ENCODE measurements at regions not wholly inside any gene's neighbourhood (a gene's known extent, or its start where the extent isn't known, plus 50 kb on each side); places are given as distances from the start of the nearest gene placed in this dataset.

GRCh38 chr4:124786634-124787033 is 74.1 kb upstream of the ANKRD50 start:
- no peaks in the 10 kb centered on the region for H3K9me3 ChIP-seq (replicated peaks; ENCODE audit: control insufficient read depth, insufficient read depth, low read length)
- no TSS peak for BruUV-seq (replicated peaks)
- DNase-seq (ENCODE audit: low read depth, low spot score) = no peak
- H3K79me2 ChIP-seq (ENCODE audit: control insufficient read depth, insufficient read depth, low read length) = no peaks in the 10 kb centered on the region
- no peaks in the 10 kb centered on the region for H3K36me3 ChIP-seq (ENCODE audit: control insufficient read depth in 2 of 2, extremely low read depth in 1 of 2, insufficient read depth in 2 of 2, low read length in 2 of 2)
- no peaks in the 10 kb centered on the region for H3K4me1 ChIP-seq (ENCODE audit: control insufficient read depth, extremely low read depth, insufficient read depth, low read length)
- no peaks in the 10 kb centered on the region for H3K27me3 ChIP-seq (ENCODE audit: control insufficient read depth in 2 of 2, insufficient read depth in 2 of 2, low read length in 2 of 2)
- no peak overlapping the region for H3K9ac ChIP-seq (replicated peaks; ENCODE audit: extremely low read depth, insufficient read depth, low read length)
- no peak overlapping the region for H3K4me2 ChIP-seq (ENCODE audit: insufficient read depth, low read length)
- no peak for FAIRE-seq
- TF ChIP-seq JUN (IDR thresholded peaks at IDR 0.05; ENCODE audit: borderline replicate concordance, insufficient read depth, insufficient read length, low read depth) (no peak), POLR2A (IDR thresholded peaks at IDR 0.05; ENCODE audit: low read depth, low read length) (no peak), FOS (IDR thresholded peaks at IDR 0.05; ENCODE audit: borderline replicate concordance, insufficient read depth, low read length) (no peak), GATA2 (IDR thresholded peaks at IDR 0.05; ENCODE audit: insufficient read depth, insufficient read length, low read depth, low read length) (no peak)
- H4K20me1 ChIP-seq (replicated peaks; ENCODE audit: control insufficient read depth, extremely low read depth, insufficient read depth, low read length) = no peaks in the 10 kb centered on the region
- no peaks in the 10 kb centered on the region for H3K9me1 ChIP-seq (replicated peaks; ENCODE audit: control insufficient read depth, extremely low read depth, insufficient read depth, low read length)
- CTCF ChIA-PET = no interaction called here
- H3K27ac ChIP-seq (ENCODE audit: insufficient read depth, low read depth, low read length) = no peak overlapping the region
- no peak overlapping the region for H3K4me3 ChIP-seq (replicated peaks in 1 of 3; ENCODE audit: insufficient read depth in 1 of 3, low read depth in 1 of 3, low read length in 3 of 3)
- dilution Hi-C loops (cut with MboI; ENCODE audit: extremely low pct_ligation_motif_present, low sequenced_read_pairs) = no loop called here
- H2AFZ ChIP-seq (ENCODE audit: low read depth, low read length) = no peak overlapping the region
- intact Hi-C loops (cut with micrococcal nuclease) = no loop called here
- POLR2A ChIA-PET = no interaction called here

DNA sequence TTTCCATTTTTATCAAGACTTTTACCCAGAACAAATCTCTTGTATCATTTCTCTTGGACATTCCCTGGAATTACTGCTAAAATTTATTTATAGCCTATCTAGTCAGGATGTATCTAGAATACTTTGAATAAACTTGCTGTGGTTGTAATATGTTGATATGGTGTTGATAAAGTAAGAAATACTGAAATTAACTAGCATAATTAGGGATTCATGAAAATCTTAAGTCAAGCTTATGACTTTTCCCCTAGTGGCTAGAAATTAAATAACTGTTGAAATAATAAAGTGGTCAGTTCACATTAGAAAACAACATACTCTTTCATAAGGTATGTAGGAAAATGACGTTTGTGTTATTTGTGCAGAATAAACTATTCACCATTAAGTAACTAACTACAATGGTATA is 73.1 kb upstream of the ANKRD50 start:
- Histone ChIP-seq H3K9me3 (replicated peaks; ENCODE audit: control insufficient read depth, insufficient read depth, low read length) (no peaks in the 10 kb centered on the region), H3K79me2 (ENCODE audit: control insufficient read depth, insufficient read depth, low read length) (no peaks in the 10 kb centered on the region), H3K36me3 (ENCODE audit: control insufficient read depth in 2 of 2, extremely low read depth in 1 of 2, insufficient read depth in 2 of 2, low read length in 2 of 2) (no peaks in the 10 kb centered on the region), H3K27me3 (ENCODE audit: control insufficient read depth in 2 of 2, insufficient read depth in 2 of 2, low read length in 2 of 2) (no peaks in the 10 kb centered on the region), H2AFZ (ENCODE audit: low read depth, low read length) (no peak overlapping the region), H3K9me1 (replicated peaks; ENCODE audit: control insufficient read depth, extremely low read depth, insufficient read depth, low read length) (no peaks in the 10 kb centered on the region), H3K4me3 (replicated peaks in 1 of 3; ENCODE audit: insufficient read depth in 1 of 3, low read depth in 1 of 3, low read length in 3 of 3) (no peak overlapping the region), H3K27ac (ENCODE audit: insufficient read depth, low read depth, low read length) (no peak overlapping the region), H3K9ac (replicated peaks; ENCODE audit: extremely low read depth, insufficient read depth, low read length) (no peak overlapping the region), H4K20me1 (replicated peaks; ENCODE audit: control insufficient read depth, extremely low read depth, insufficient read depth, low read length) (no peaks in the 10 kb centered on the region), H3K4me1 (ENCODE audit: control insufficient read depth, extremely low read depth, insufficient read depth, low read length) (no peaks in the 10 kb centered on the region), H3K4me2 (ENCODE audit: insufficient read depth, low read length) (no peak overlapping the region)
- no peak for TF ChIP-seq POLR2AphosphoS5 (IDR thresholded peaks at IDR 0.05; ENCODE audit: insufficient read depth, low read depth, low read length)
- no peak for TF ChIP-seq JUN (IDR thresholded peaks at IDR 0.05; ENCODE audit: borderline replicate concordance, insufficient read depth, insufficient read length, low read depth)
- TF ChIP-seq POLR2A (IDR thresholded peaks at IDR 0.05; ENCODE audit: low read depth, low read length) = no peak
- TF ChIP-seq, protein P1, sequence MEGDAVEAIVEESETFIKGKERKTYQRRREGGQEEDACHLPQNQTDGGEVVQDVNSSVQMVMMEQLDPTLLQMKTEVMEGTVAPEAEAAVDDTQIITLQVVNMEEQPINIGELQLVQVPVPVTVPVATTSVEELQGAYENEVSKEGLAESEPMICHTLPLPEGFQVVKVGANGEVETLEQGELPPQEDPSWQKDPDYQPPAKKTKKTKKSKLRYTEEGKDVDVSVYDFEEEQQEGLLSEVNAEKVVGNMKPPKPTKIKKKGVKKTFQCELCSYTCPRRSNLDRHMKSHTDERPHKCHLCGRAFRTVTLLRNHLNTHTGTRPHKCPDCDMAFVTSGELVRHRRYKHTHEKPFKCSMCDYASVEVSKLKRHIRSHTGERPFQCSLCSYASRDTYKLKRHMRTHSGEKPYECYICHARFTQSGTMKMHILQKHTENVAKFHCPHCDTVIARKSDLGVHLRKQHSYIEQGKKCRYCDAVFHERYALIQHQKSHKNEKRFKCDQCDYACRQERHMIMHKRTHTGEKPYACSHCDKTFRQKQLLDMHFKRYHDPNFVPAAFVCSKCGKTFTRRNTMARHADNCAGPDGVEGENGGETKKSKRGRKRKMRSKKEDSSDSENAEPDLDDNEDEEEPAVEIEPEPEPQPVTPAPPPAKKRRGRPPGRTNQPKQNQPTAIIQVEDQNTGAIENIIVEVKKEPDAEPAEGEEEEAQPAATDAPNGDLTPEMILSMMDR (IDR thresholded peaks at IDR 0.05; ENCODE audit: extremely low read depth in 1 of 2, insufficient read depth in 1 of 2, low read depth in 1 of 2, low read length in 2 of 2) = no peak
- TF ChIP-seq EZH2 (IDR thresholded peaks at IDR 0.05; ENCODE audit: borderline replicate concordance, low read depth, low read length, severe bottlenecking) = no peak
- dilution Hi-C loops (cut with MboI; ENCODE audit: extremely low pct_ligation_motif_present, low sequenced_read_pairs) (no loop called here), intact Hi-C loops (cut with micrococcal nuclease) (no loop called here)
- DNase-seq (ENCODE audit: low read depth, low spot score) = no peak
- CTCF ChIA-PET = interaction anchor here (0.8 to 1.5 kb wide), 3 partner anchors 36 to 145 kb away, joined by 3 read pairs; no protein-coding TSS in a partner anchor
- no peak for FAIRE-seq
- no TSS peak for BruUV-seq (replicated peaks)
- POLR2A ChIA-PET = no interaction called here
